H9 (cell line): ENCODE measurements at regions not wholly inside any gene's neighbourhood (a gene's known extent, or its start where the extent isn't known, plus 50 kb on each side); places are given as distances from the start of the nearest gene placed in this dataset.

Source experiments
- DNase-seq: peaks from one replicate; pipeline ENCODE4 v3.0.0-alpha.2; 2017
- H2AFZ ChIP-seq: one replicate; pipeline ENCODE4 v1.6.1; 2013; ENCODE audit warnings: mild to moderate bottlenecking, low read length, control low read depth, moderate library complexity
- H2AK5ac ChIP-seq: 2 replicates; pipeline ENCODE4 v1.6.1; 2013; ENCODE audit warnings: low read length, control low read depth, mixed read lengths; ENCODE audit not compliant: insufficient read length
- H2BK120ac ChIP-seq: one replicate; pipeline ENCODE4 v1.6.1; 2013; ENCODE audit warnings: low read depth, mild to moderate bottlenecking, low read length, control low read depth, inconsistent platforms; ENCODE audit not compliant: poor library complexity, severe bottlenecking
- H2BK12ac ChIP-seq: 2 replicates; pipeline ENCODE4 v1.6.1; 2013; ENCODE audit warnings: low read length, control low read depth, mixed read lengths, low read depth; ENCODE audit not compliant: insufficient read length
- H2BK15ac ChIP-seq: 2 replicates; pipeline ENCODE4 v1.6.1; 2013; ENCODE audit warnings: low read depth, low read length, control low read depth
- H2BK20ac ChIP-seq: one replicate; pipeline ENCODE4 v1.6.1; 2013; ENCODE audit warnings: low read depth, mild to moderate bottlenecking, low read length, control low read depth, inconsistent platforms; ENCODE audit not compliant: poor library complexity, severe bottlenecking
- H2BK5ac ChIP-seq: 2 replicates; pipeline ENCODE4 v1.6.1; 2013; ENCODE audit warnings: low read length, control low read depth, mixed read lengths; ENCODE audit not compliant: insufficient read length
- H3K14ac ChIP-seq: 2 replicates; pipeline ENCODE4 v1.6.1; 2013; ENCODE audit warnings: low read length, control low read depth; ENCODE audit not compliant: insufficient read depth
- H3K18ac ChIP-seq: 2 replicates; pipeline ENCODE4 v1.6.1; 2013; ENCODE audit warnings: low read depth, mild to moderate bottlenecking, mixed read lengths, low read length, control low read depth; ENCODE audit not compliant: insufficient read length
- H3K23ac ChIP-seq: 2 replicates; pipeline ENCODE4 v1.6.1; 2013; ENCODE audit warnings: low read length, control low read depth, mixed read lengths, low read depth; ENCODE audit not compliant: insufficient read length
- H3K23me2 ChIP-seq: 2 replicates; pipeline ENCODE4 v1.6.1; 2013; ENCODE audit warnings: low read depth, mild to moderate bottlenecking, mixed read lengths, low read length, control low read depth; ENCODE audit not compliant: insufficient read length, poor library complexity, severe bottlenecking
- H3K27ac ChIP-seq: 2 replicates; pipeline ENCODE4 v1.5.1; 2013; ENCODE audit warnings: low read length, control low read depth, mixed read lengths, low read depth; ENCODE audit not compliant: insufficient read length
- H3K27me3 ChIP-seq: 2 replicates; pipeline ENCODE4 v1.6.1; 2013; ENCODE audit warnings: low read length, control low read depth, inconsistent platforms; ENCODE audit not compliant: insufficient read depth
- H3K4ac ChIP-seq: 2 replicates; pipeline ENCODE4 v1.6.1; 2013; ENCODE audit warnings: low read depth, mild to moderate bottlenecking, control low read depth, inconsistent platforms, low read length, moderate library complexity
- H3K4me1 ChIP-seq: 2 replicates; pipeline ENCODE4 v1.6.1; 2013; ENCODE audit warnings: low read length, control low read depth, inconsistent platforms; ENCODE audit not compliant: insufficient read depth
- H3K4me2 ChIP-seq: 2 replicates; pipeline ENCODE4 v1.6.1; 2013; ENCODE audit warnings: low read length, control low read depth, mixed read lengths; ENCODE audit not compliant: insufficient read length, insufficient read depth
- H3K56ac ChIP-seq: 2 replicates; pipeline ENCODE4 v1.6.1; 2013; ENCODE audit warnings: low read depth, mild to moderate bottlenecking, mixed read lengths, low read length, control low read depth; ENCODE audit not compliant: insufficient read length
- H3K79me1 ChIP-seq: 2 replicates; pipeline ENCODE4 v1.6.1; 2013; ENCODE audit warnings: low read depth, mild to moderate bottlenecking, moderate library complexity, low read length, control low read depth, inconsistent platforms; ENCODE audit not compliant: insufficient read depth, poor library complexity, severe bottlenecking
- H3K79me2 ChIP-seq: 2 replicates; pipeline ENCODE4 v1.6.1; 2013; ENCODE audit warnings: low read length, control low read depth, inconsistent platforms; ENCODE audit not compliant: insufficient read depth
- H3K9ac ChIP-seq: 2 replicates; pipeline ENCODE4 v1.6.1; 2013; ENCODE audit warnings: low read length, control low read depth, mixed read lengths; ENCODE audit not compliant: insufficient read length; ENCODE audit errors: extremely low read depth
- H3K9me3 ChIP-seq: one replicate; pipeline ENCODE4 v1.6.1; 2013; ENCODE audit warnings: low read depth, low read length, inconsistent platforms; ENCODE audit not compliant: control insufficient read depth
- H3T11ph ChIP-seq: one replicate; pipeline ENCODE4 v1.6.1; 2013; ENCODE audit warnings: mild to moderate bottlenecking, low read length, control low read depth, inconsistent platforms
- H4K20me1 ChIP-seq: one replicate; pipeline ENCODE4 v1.6.1; 2013; ENCODE audit not compliant: control insufficient read depth, insufficient read length, insufficient read depth
- H4K5ac ChIP-seq: 2 replicates; pipeline ENCODE4 v1.6.1; 2013; ENCODE audit warnings: low read depth, mild to moderate bottlenecking, mixed read lengths, low read length, control low read depth; ENCODE audit not compliant: insufficient read length
- H4K8ac ChIP-seq: replicated peaks from 2 replicates; pipeline ENCODE4 v1.6.1; 2013; ENCODE audit warnings: low read length, control low read depth, mixed read lengths, low read depth; ENCODE audit not compliant: insufficient read length
- H4K91ac ChIP-seq: 2 replicates; pipeline ENCODE4 v1.6.1; 2013; ENCODE audit warnings: low read depth, mild to moderate bottlenecking, moderate library complexity, mixed read lengths, low read length, control low read depth; ENCODE audit not compliant: insufficient read length
- H3K27ac Mint-ChIP-seq, 3 experiments: 2 replicates in 2 of 3; 3 replicates in 1 of 3; pipeline ENCODE4 v1.8.0; 2020 to 2021; ENCODE audit warnings: mixed read lengths in 3 of 3, mild to moderate bottlenecking in 1 of 3, moderate library complexity in 1 of 3
- H3K27me3 Mint-ChIP-seq: 2 replicates; pipeline ENCODE4 v1.8.0; 2021; ENCODE audit warnings: low read depth, mild to moderate bottlenecking, moderate library complexity, mixed read lengths
- H3K36me3 Mint-ChIP-seq, 3 experiments: 2 replicates in 2 of 3; 3 replicates in 1 of 3; pipeline ENCODE4 v1.8.0; 2020 to 2021; ENCODE audit warnings: low read depth in 3 of 3, mixed read lengths in 3 of 3; ENCODE audit not compliant: insufficient read depth in 1 of 3
- H3K4me1 Mint-ChIP-seq, 2 experiments: 2 replicates each; pipeline ENCODE4 v1.8.0; 2020; ENCODE audit warnings: mixed read lengths in 2 of 2
- H3K4me3 Mint-ChIP-seq, 2 experiments: 2 replicates in 1 of 2; 3 replicates in 1 of 2; pipeline ENCODE4 v1.8.0; 2020 to 2021; ENCODE audit warnings: mild to moderate bottlenecking in 2 of 2, mixed read lengths in 2 of 2, moderate library complexity in 1 of 2
- H3K9me3 Mint-ChIP-seq, 2 experiments: 2 replicates in 1 of 2; 3 replicates in 1 of 2; pipeline ENCODE4 v1.8.0; 2020; ENCODE audit warnings: mild to moderate bottlenecking in 2 of 2, mixed read lengths in 2 of 2, moderate library complexity in 1 of 2
- CTCF ChIP-seq: fragments of 200-600 bp; sonication (generic); conservative IDR thresholded peaks from 3 replicates; pipeline ENCODE4 v1.8.0; 2021; ENCODE audit warnings: antibody characterized with exemption, mild to moderate bottlenecking
- WGBS: extraction: QIAGEN DNeasy Blood & Tissue Kit; methylation state at CpG from one replicate; pipeline ENCODE4 v1.1.7; 2013; ENCODE audit warnings: missing lambda C conversion rate, low lambda C conversion rate, mixed read lengths; ENCODE audit not compliant: insufficient read length; ENCODE audit errors: extremely low coverage; 5-methylcytosine and 5-hydroxymethylcytosine counted together

- no peak overlapping the region for H3K4me2 ChIP-seq
- no peak overlapping the region for H3K9ac ChIP-seq
- no peak overlapping the region for H2BK20ac ChIP-seq
- H3K23me2 ChIP-seq, result no peaks in the 10 kb centered on the region
- H3K4me1 ChIP-seq, result peaks cover 6% of the 10 kb centered on the region; the same call in 1 of the 2 replicates
- no peak overlapping the region for H3K27ac ChIP-seq
- no CpG with 5 or more reads among the region's 2 CpGs for WGBS
- H3K14ac ChIP-seq, result no peak overlapping the region
- peaks cover 12% of the 10 kb centered on the region in 2 experiments for H3K9me3 Mint-ChIP-seq
- H2BK15ac ChIP-seq, result no peak overlapping the region
- no peak overlapping the region for H4K91ac ChIP-seq
- no peak overlapping the region for H2BK5ac ChIP-seq
- no peak overlapping the region for H2BK120ac ChIP-seq
- H3K79me1 ChIP-seq, result no peaks in the 10 kb centered on the region
- no peak overlapping the region for H3T11ph ChIP-seq
- H2AFZ ChIP-seq, result no peak overlapping the region
- H2AK5ac ChIP-seq, result no peak overlapping the region
- H3K27me3 Mint-ChIP-seq, result no peaks in the 10 kb centered on the region
- H3K18ac ChIP-seq, result no peak overlapping the region
- no peak overlapping the region for H3K27ac Mint-ChIP-seq
- no peak overlapping the region for H3K4ac ChIP-seq
- H3K23ac ChIP-seq, result no peak overlapping the region
- H4K5ac ChIP-seq, result no peak overlapping the region
- H3K4me3 Mint-ChIP-seq, result no peak overlapping the region
- H3K4me1 Mint-ChIP-seq, result peaks cover 42 to 51% of the 10 kb centered on the region in 2 experiments
- no peak overlapping the region for H4K8ac ChIP-seq
- H2BK12ac ChIP-seq, result no peak overlapping the region
- no peaks in the 10 kb centered on the region for H3K79me2 ChIP-seq
- DNase-seq, result no peak
- H3K9me3 ChIP-seq, result no peaks in the 10 kb centered on the region
- H3K27me3 ChIP-seq, result no peaks in the 10 kb centered on the region
- H4K20me1 ChIP-seq, result no peaks in the 10 kb centered on the region
- no peak for TF ChIP-seq CTCF
- peaks cover 7 to 20% (median 16%) of the 10 kb centered on the region in 3 experiments; a peak in 6 of 7 replicates for H3K36me3 Mint-ChIP-seq
- H3K56ac ChIP-seq, result no peak overlapping the region
These were observed 787.9 kb upstream of the GALNTL6 start for GRCh38 chr4:171025343-171025742.
